ENCODE measurements at regions not wholly inside any gene's neighbourhood (a gene's known extent, or its start where the extent isn't known, plus 50 kb on each side); places are given as distances from the start of the nearest gene placed in this dataset.

GRCh38 chr4:163017135-163017534 lies 149.6 kb downstream of the NAF1 start:
- no peak for TF ChIP-seq CTCF (conservative IDR thresholded peaks at IDR 0.05; ENCODE audit: low read depth, low read length)
- TF ChIP-seq EZH2 (IDR thresholded peaks at IDR 0.05; ENCODE audit: borderline replicate concordance, low read depth, low read length, poor library complexity, severe bottlenecking): no peak

Data from A673 (cell line).